Retina (tissue), 1 donor: ENCODE measurements at regions not wholly inside any gene's neighbourhood (a gene's known extent, or its start where the extent isn't known, plus 50 kb on each side); places are given as distances from the start of the nearest gene placed in this dataset.

Experiments
- DNase-seq: peaks from one replicate; pipeline ENCODE4 v3.0.0-alpha.2; 2016

DNA sequence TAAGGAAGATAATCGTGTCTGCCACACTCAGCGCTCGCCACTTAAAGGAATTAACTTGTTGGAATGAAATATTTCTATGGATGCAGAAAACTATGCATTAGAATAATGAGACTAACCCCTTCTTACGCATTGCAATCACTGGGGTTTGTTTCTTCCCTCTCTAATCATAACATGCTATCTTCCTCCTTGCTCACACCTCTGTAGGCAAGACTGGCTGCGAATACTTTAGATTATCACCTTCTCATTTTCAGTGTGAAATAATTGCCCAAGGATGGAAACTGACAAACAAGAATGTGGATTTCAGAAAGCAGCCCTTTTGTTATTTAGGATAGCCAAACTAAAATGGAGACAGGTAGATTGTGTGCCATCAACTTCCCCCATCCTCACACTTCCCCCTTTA lies 349.4 kb downstream of the MID1IP1 start:
- DNase-seq: no peak

DNA sequence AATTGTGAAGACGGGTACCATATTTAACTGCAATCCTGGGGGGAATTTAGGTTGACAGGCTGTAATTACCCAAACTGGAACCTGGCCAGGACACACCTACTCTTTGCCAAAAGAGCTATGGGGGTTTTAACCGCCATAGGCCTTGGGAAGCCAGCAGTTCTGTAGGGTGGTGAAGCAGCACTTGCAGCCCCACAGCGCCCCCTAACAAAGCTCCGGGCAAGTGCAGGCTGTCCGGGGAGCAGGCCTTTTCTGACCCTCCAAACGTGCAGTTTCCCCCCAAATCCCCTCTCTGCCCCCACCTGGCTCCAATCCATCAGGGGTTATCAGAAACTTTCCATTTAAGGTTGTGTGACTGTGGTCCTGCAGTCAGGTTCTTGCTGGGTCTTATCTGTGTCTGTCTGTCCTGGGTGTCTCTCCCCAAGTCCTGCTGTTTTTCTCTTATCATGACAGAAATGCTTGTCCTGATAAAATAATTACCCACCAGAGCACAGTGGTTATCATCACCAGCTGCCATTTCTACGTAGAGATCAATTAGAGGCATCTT lies 350.9 kb downstream of the MID1IP1 start:
- peak; percentile 78 for DNase-seq

DNA sequence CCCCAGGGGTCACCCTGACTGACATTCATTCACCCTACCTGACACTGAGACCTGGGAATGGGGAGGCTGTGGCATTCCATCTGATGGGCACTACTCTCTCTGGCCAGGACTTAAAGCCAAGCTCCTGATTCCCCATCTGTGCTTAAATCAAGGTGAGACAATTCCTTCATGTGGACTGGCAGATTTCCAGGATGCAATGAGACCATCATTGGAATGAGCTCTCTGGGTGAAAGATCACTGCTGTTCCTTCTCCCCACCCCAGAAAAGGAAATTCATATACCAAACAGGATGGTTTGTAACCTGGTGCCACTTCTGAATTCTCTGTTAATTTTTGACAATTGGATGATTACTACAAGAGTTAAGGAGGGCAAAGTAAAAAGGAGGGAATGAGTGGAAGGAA lies 354.8 kb downstream of the MID1IP1 start:
- no peak for DNase-seq

DNA sequence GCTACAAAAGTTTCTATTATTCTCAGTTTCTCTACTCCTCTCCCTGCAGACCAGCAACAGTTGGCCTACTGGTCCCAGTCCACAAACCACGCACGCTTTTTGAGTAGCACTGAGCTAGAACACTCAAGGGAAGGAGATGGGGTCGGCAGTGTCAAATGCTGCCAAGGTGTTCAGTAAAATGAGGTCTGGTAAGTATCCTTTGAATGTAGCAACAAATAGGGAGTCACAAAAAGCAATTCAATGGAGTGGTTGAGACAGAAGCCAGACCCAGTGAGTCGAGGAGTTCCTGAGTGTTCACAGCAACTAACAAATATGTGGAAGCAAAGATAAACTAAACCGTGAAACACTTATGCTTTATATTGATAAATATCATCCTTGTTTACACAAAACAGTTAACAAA lies 355.7 kb downstream of the MID1IP1 start:
- no peak for DNase-seq

GRCh38 chrX:39157796-39158195 lies 356.5 kb downstream of the MID1IP1 start:
- DNase-seq: no peak

DNA sequence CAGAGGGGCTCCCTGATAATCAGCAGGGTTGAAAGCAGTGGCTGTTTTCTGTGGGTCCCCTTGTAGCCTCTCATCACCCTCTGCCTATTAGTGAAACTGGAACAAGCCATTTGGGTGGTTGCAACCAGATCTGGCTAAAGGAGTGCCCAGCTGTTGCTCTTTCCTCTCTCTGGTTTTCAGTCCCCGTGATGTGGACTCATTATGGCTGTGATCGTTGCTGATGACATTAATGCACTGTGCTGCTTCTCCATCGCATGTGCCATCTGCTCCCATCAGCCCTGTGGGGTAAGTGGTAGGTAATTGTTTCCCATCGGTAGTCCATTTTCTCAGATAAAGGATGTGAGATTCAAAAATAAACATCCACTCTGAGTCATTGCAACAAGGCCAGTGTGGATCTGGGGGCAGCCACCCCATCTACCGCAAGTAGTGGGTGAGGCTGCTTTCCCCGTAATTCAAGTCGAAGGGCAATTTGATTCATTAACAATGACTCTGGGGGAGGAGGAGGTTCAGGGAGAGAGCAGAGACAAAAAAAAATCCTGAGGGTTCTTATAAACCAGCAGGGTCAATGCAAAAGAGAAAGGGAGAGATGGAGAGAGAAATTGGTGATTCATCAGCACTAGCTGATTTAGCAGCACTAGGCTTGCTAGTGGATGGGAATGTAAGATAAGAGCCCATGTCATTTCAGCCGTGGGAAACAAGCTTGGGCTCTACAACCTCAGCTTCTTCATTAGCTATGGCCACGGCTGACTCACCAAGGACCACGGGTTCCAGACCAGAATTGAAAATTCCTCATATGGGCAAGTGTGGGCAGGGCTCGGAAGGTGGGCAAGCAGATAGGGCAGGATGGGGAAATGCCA lies 357.8 kb downstream of the MID1IP1 start:
- DNase-seq: peak; percentile 55

DNA sequence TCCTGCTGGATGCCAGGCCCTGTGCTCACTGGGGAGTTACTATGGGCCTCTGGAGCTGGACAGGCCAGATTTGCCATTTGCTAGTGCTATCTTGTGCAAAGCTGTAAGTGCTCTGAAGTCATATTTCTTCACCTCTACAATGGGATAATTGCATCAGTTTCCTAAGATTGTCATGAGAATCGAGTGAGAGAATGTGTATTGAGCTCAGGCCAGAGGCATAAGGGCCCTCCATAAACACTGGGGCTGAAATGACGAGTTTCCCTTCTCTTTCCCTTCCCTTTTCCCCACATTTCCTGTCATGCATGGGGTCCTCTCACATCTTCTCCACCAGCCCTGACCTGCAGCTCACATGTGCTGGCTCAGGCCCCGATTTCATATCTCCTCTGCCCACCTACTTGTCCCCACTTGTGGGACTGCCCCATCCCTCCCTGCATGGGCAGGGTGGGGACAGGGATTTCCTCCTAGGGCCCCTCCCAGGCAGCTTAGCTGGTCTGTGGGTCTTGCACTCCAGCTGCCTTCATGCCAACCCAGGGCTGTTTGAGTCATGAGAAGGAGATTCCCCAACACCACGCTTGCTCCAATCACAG lies 358.8 kb downstream of the MID1IP1 start:
- no peak for DNase-seq

DNA sequence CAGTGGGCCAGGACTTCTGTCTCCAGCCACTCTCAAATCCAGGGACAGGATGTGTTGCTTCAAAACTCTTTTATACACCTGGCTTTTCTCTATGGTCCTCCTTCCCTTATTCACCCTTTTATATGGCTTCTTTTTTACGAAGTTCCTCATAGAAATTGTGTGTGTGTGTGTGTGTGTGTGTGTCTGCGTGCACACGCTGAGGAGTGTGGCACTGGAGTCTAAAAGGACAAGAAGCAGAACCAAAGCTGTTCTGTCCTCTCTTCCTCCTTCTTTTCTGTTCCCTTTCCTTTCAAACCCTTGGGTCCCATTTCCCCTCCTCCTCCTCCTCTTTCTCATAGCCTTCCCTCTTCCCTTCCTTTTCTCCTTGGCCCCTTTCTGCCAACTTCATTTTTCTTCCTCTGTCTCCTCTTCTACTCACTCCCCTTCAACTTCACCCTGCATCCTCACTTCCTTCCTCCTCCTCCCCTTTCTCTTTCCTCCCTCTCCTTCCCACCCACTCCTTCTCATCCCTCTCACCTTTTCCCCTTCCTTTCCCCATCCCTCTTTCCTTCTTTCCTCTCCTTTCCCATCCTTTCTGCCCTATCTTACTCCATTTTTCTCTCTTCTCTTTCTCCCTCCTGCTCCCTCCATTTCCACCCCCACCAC lies 360.5 kb downstream of the MID1IP1 start:
- no peak for DNase-seq

DNA sequence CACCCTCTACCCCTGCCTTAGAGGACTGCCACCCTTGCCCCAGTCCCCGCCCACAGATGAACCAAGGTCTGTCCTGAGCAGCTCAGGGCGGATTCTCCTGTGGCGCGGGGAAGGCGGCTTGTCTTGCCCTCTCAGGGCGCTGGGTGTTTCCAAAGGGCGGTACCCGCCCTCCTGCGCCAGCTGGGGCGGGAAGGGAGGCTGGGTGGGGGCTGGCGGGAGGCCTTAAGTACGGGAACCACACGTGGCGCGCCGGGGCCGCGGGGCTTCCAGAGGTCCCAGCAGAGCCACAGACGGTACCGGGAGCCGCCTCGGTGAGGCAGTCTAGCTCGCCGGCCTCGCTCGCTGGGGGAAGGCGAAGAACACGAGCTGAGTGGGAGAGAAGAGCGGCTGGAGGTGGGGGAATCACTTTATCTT lies 361.1 kb downstream of the MID1IP1 start:
- DNase-seq: peak; percentile 63

GRCh38 chrX:39163581-39164126 lies 362.4 kb downstream of the MID1IP1 start:
- DNase-seq: no peak

DNA sequence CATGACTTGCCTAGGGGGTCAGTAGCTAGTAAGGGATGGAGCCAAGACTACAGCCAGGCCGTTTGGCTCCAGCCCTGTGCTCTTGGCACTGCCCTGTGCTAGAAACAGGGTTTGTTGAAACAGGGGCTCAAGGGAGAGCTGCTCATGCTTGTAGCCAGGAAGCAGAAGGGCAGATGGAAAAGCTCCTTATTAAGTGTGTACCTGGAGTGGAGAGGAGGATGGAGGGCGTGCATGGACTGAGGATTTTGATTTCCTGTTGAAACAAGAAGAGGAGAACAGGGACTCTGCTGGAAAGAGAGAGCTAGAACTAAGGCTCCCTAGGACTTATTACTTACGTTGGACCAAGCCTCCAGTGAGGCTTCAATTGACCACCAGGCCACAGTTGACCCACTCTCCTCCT lies 363.0 kb downstream of the MID1IP1 start:
- no peak for DNase-seq

DNA sequence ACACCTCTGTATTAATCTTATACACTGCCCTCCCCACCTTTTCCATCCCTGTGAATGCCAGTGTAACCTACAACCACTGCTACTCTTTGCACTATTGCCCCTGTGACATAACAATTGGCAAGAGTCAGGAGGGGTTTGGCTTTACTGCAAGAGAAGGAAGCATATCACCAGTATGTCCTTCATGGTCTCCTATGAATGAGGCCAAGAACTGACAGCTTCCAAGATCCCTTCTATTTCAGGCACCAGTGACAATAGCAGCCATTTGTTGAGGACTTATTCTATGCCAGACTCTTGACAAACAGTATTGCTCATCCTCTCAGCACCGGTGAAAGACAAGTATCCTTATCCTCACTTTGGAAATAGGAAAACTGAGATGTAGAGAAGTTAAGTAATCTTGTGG lies 363.9 kb downstream of the MID1IP1 start:
- DNase-seq: no peak

- DNase-seq: no peak
Measured at GRCh38 chrX:39165773-39166172, 364.5 kb downstream of the MID1IP1 start.

GRCh38 chrX:39167791-39168190 lies 366.5 kb downstream of the MID1IP1 start:
- DNase-seq: no peak

DNA sequence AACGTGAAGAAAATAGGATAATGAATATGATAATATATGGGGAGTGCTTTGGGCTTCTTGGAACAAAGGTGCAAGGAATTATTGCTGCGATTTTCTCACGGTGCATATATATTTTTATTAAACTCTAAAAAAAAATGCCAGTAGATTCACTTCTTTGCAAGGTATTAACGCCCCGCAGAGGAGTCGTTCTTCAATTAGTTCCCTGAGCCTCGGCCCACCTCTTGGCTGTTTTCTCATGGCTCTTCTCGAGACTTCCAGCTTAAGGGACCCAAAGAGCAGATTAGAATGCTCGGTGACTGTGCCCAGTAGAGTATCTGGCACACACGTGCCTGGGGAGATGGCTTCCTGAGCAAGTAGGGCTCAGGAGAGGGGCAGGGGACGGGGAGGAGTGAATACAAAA lies 367.4 kb downstream of the MID1IP1 start:
- no peak for DNase-seq

DNA sequence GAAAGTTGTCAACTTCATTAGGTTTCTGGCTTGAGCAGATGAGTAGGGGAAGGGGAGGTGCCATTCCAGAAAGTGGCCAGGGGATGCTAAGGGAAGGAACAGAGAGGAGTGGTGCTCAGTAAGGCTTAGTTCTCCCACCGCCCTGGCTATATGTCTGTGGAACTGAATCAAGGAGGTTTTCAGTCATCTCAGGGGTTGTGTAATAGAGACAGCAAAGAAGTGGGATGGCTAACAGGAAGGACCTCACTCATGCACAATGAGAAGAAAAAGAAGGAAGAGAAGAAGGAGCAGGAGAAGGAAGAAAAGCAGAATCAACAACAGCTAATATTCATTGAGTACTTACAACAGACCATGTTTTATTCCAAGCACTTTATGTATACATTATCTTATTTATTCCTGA lies 368.7 kb downstream of the MID1IP1 start:
- no peak for DNase-seq

DNA sequence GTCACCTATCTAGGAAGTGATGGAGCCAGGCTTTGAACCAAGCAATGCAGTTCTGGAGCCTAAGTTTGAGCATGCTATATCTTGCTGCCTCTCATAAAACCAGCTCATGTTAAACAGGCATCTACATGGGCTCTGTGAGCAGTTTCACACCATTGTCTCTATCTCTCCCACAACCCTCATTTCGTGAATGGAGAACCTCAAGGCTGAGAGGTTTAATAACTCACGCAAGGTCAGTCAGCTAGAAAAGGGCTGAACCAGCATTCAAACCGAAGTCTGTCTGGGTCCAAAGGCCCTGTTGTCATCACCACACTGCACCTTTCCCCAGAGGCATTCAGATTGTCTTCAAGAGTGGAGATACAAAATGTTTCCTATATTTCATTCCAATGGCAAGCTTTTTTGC lies 369.2 kb downstream of the MID1IP1 start:
- DNase-seq: no peak

DNA sequence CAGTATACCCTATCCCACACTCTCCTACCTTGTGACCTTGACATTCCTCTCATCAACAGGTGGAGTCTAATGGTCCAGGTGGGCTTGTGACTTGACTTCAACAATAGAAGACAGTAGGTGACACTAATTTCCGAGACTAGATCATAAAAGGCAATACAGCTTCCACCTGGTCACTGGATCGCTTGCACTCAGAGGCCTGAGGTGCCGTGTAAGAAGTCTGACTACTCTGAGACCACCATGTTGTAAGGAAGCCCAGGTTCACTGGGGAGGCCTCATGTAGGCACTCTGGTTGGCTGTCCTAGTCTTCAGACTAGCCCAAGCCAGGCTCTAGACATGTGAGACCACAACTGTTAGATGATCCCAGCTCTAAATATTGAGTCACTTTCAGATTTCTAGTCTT lies 370.4 kb downstream of the MID1IP1 start:
- no peak for DNase-seq

- DNase-seq: no peak
Measured at GRCh38 chrX:39174241-39174771, 373.0 kb downstream of the MID1IP1 start.

DNA sequence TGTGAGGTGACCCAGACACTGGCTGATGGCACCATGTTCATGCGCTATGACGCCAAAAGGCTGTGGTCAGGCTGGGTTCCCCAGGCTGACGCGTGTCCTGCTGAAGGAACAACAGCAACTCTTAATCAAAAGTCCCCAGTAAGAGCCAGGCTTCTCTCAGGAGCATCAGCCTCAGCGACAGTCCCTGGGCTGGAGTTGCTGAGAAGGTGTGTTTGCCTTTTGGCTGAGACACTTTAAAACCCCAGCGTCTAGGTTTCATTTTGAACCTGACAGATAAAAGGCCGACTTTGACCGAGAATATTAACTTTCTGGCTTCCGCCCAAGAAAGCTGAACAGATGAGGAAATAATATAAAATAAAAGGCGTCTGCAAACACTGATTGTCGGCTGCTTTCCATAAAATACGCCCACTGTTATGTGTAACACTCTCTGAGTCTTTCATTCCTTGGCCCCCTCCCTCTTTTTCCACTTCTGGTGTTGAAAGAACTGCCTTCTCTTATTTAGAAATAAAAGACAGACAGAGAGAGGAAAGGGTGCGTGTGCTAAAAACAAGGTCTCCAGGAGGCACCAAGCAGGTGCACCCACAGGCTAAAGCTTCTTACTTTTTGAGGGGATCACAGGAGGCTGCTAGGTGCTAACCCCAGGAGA lies 373.6 kb downstream of the MID1IP1 start:
- no peak for DNase-seq

- no peak for DNase-seq
Measured at GRCh38 chrX:39175418-39176057, 374.3 kb downstream of the MID1IP1 start.

DNA sequence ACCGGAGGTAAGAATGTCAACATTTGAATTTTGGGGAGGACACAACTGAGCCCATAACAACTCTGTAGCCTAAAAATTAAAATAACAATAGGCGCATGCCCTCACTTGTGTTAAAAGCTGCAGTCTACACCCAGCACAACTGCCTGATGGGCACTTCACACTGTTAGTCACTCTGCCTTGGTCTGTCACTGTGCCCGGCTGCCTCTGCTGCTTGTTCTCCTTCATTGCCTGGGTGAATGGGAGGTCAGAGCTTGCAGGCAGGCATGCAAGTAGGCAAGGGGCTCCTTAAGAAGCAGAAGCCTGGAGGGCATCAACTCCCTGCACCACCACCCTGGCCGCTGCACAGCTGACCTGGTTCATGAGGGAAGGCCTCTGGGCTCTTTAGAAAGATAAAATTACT lies 374.8 kb downstream of the MID1IP1 start:
- DNase-seq: no peak
